Trophoblast cell (in vitro differentiated cells and primary cell): ENCODE measurements at regions not wholly inside any gene's neighbourhood (a gene's known extent, or its start where the extent isn't known, plus 50 kb on each side); places are given as distances from the start of the nearest gene placed in this dataset.

Source experiments
- DNase-seq, 2 donors: peaks; one replicate each; pipeline ENCODE4 v3.0.0-alpha.2; 2016
- H2AFZ ChIP-seq: 2 replicates; pipeline ENCODE4 v1.6.1; 2013; ENCODE audit warnings: low read length, moderate library complexity, mild to moderate bottlenecking; ENCODE audit not compliant: insufficient read depth, poor library complexity
- H2AK5ac ChIP-seq: 2 replicates; pipeline ENCODE4 v1.6.1; 2013; ENCODE audit warnings: mild to moderate bottlenecking, low read length
- H2BK120ac ChIP-seq: 2 replicates; pipeline ENCODE4 v1.6.1; 2013; ENCODE audit warnings: low read length, mild to moderate bottlenecking, moderate library complexity; ENCODE audit not compliant: insufficient read depth, poor library complexity
- H2BK12ac ChIP-seq: 2 replicates; pipeline ENCODE4 v1.6.1; 2013; ENCODE audit warnings: mild to moderate bottlenecking, low read length, moderate library complexity
- H2BK5ac ChIP-seq: 2 replicates; pipeline ENCODE4 v1.6.1; 2013; ENCODE audit warnings: low read length, low read depth, moderate library complexity, mild to moderate bottlenecking; ENCODE audit not compliant: poor library complexity
- H3K14ac ChIP-seq: 2 replicates; pipeline ENCODE4 v1.6.1; 2013; ENCODE audit warnings: mild to moderate bottlenecking, low read length
- H3K18ac ChIP-seq: 2 replicates; pipeline ENCODE4 v1.6.1; 2013; ENCODE audit warnings: mild to moderate bottlenecking, low read length
- H3K23ac ChIP-seq: 2 replicates; pipeline ENCODE4 v1.6.1; 2013; ENCODE audit warnings: low read length
- H3K27ac ChIP-seq: 2 replicates; pipeline ENCODE4 v1.5.1; 2013; ENCODE audit warnings: low read depth, mild to moderate bottlenecking, inconsistent platforms, low read length, moderate library complexity
- H3K27me3 ChIP-seq: 2 replicates; pipeline ENCODE4 v1.6.1; 2013; ENCODE audit warnings: inconsistent platforms, mild to moderate bottlenecking, low read length, moderate library complexity; ENCODE audit not compliant: insufficient read depth
- H3K36me3 ChIP-seq, 2 experiments: 1 replicate in 1 of 2; 2 replicates in 1 of 2; pipeline ENCODE4 v1.6.1; 2013; ENCODE audit warnings: low read length in 2 of 2, mild to moderate bottlenecking in 2 of 2, moderate library complexity in 1 of 2; ENCODE audit not compliant: insufficient read depth in 2 of 2, control insufficient read depth in 1 of 2
- H3K4ac ChIP-seq: 2 replicates; pipeline ENCODE4 v1.6.1; 2013; ENCODE audit warnings: low read depth, mild to moderate bottlenecking, low read length, moderate library complexity
- H3K4me1 ChIP-seq, 2 experiments: 1 replicate in 1 of 2; 2 replicates in 1 of 2; pipeline ENCODE4 v1.6.1; 2013; ENCODE audit warnings: low read length in 2 of 2, mild to moderate bottlenecking in 2 of 2, moderate library complexity in 1 of 2; ENCODE audit not compliant: insufficient read depth in 2 of 2, control insufficient read depth in 1 of 2
- H3K4me2 ChIP-seq: 2 replicates; pipeline ENCODE4 v1.6.1; 2013; ENCODE audit warnings: inconsistent platforms, mild to moderate bottlenecking, low read length, moderate library complexity
- H3K4me3 ChIP-seq: 2 replicates; pipeline ENCODE4 v1.5.1; 2013; ENCODE audit warnings: mild to moderate bottlenecking, low read depth, low read length, inconsistent platforms
- H3K79me1 ChIP-seq: one replicate; pipeline ENCODE4 v1.6.1; 2013; ENCODE audit warnings: low read length
- H3K79me2 ChIP-seq: 2 replicates; pipeline ENCODE4 v1.6.1; 2013; ENCODE audit warnings: low read length, mild to moderate bottlenecking; ENCODE audit not compliant: control insufficient read depth, insufficient read depth, poor library complexity
- H3K9ac ChIP-seq: 2 replicates; pipeline ENCODE4 v1.6.1; 2013; ENCODE audit warnings: mild to moderate bottlenecking, low read length
- H3K9me3 ChIP-seq: 2 replicates; pipeline ENCODE4 v1.6.1; 2013; ENCODE audit warnings: low read depth, mild to moderate bottlenecking, control low read depth, inconsistent platforms, low read length; ENCODE audit not compliant: insufficient read depth
- H4K12ac ChIP-seq: 2 replicates; pipeline ENCODE4 v1.6.1; 2013; ENCODE audit warnings: low read depth, mild to moderate bottlenecking, low read length, moderate library complexity
- H4K8ac ChIP-seq: 2 replicates; pipeline ENCODE4 v1.6.1; 2013; ENCODE audit warnings: low read depth, mild to moderate bottlenecking, low read length, moderate library complexity
- H4K91ac ChIP-seq: one replicate; pipeline ENCODE4 v1.6.1; 2013; ENCODE audit warnings: low read depth, mild to moderate bottlenecking, low read length, moderate library complexity
- WGBS: extraction: QIAGEN DNeasy Blood & Tissue Kit; methylation state at CpG from one replicate; pipeline ENCODE4 v1.1.7; 2013; ENCODE audit warnings: missing lambda C conversion rate; ENCODE audit not compliant: insufficient read length, insufficient coverage; ENCODE audit errors: extremely low coverage; 5-methylcytosine and 5-hydroxymethylcytosine counted together

- Histone ChIP-seq H3K4me3 (no peak overlapping the region), H4K8ac (no peak overlapping the region), H4K91ac (no peak overlapping the region), H3K27ac (no peak overlapping the region), H2AFZ (no peak overlapping the region), H3K18ac (no peak overlapping the region), H3K9ac (no peak overlapping the region), H2BK120ac (no peak overlapping the region), H3K14ac (no peak overlapping the region), H3K23ac (no peak overlapping the region), H3K79me1 (no peaks in the 10 kb centered on the region), H3K4ac (no peak overlapping the region), H3K4me2 (no peak overlapping the region), H2BK12ac (no peak overlapping the region), H3K27me3 (no peaks in the 10 kb centered on the region), H3K4me1 (no peaks in the 10 kb centered on the region), H2BK5ac (no peak overlapping the region), H2AK5ac (no peak overlapping the region), H4K12ac (no peak overlapping the region), H3K79me2 (no peaks in the 10 kb centered on the region), H3K36me3 (no peaks in the 10 kb centered on the region), H3K9me3 (no peaks in the 10 kb centered on the region)
- no CpG with 5 or more reads among the region's 5 CpGs for WGBS
- no peak for DNase-seq
Measured at GRCh38 chr5:38775218-38775840, 70.5 kb upstream of the OSMR start.

- no peak overlapping the region for H3K4me3 ChIP-seq
- H3K23ac ChIP-seq = no peak overlapping the region
- no peak overlapping the region for H2AFZ ChIP-seq
- no peaks in the 10 kb centered on the region for H3K9me3 ChIP-seq
- no peak overlapping the region for H2AK5ac ChIP-seq
- H3K79me2 ChIP-seq = no peaks in the 10 kb centered on the region
- no peak overlapping the region for H3K4me2 ChIP-seq
- no peak overlapping the region for H4K8ac ChIP-seq
- H3K14ac ChIP-seq = no peak overlapping the region
- no peaks in the 10 kb centered on the region for H3K36me3 ChIP-seq
- no peaks in the 10 kb centered on the region for H3K79me1 ChIP-seq
- no peaks in the 10 kb centered on the region for H3K27me3 ChIP-seq
- no peak overlapping the region for H3K27ac ChIP-seq
- H3K4me1 ChIP-seq = no peaks in the 10 kb centered on the region
- no peak overlapping the region for H4K12ac ChIP-seq
- no peak overlapping the region for H2BK5ac ChIP-seq
- no CpG with 5 or more reads among the region's 6 CpGs for WGBS
- no peak for DNase-seq
- no peak overlapping the region for H3K4ac ChIP-seq
- no peak overlapping the region for H2BK120ac ChIP-seq
- H3K18ac ChIP-seq = no peak overlapping the region
- H4K91ac ChIP-seq = no peak overlapping the region
- H2BK12ac ChIP-seq = no peak overlapping the region
- H3K9ac ChIP-seq = no peak overlapping the region
Measured at GRCh38 chr5:38776149-38776896, 69.5 kb upstream of the OSMR start.

GRCh38 chr5:38777111-38777510 is 68.7 kb upstream of the OSMR start:
- no CpG with 5 or more reads among the region's 2 CpGs for WGBS
- no peak overlapping the region for H2BK12ac ChIP-seq
- no peaks in the 10 kb centered on the region for H3K9me3 ChIP-seq
- no peak overlapping the region for H2AK5ac ChIP-seq
- H2BK120ac ChIP-seq = no peak overlapping the region
- no peak overlapping the region for H4K8ac ChIP-seq
- H3K27me3 ChIP-seq = no peaks in the 10 kb centered on the region
- H4K12ac ChIP-seq = no peak overlapping the region
- no peak overlapping the region for H4K91ac ChIP-seq
- no peak overlapping the region for H3K18ac ChIP-seq
- no peak overlapping the region for H3K4me3 ChIP-seq
- no peak overlapping the region for H3K14ac ChIP-seq
- no peak overlapping the region for H2BK5ac ChIP-seq
- no peak for DNase-seq
- H3K27ac ChIP-seq = no peak overlapping the region
- no peaks in the 10 kb centered on the region for H3K4me1 ChIP-seq
- no peak overlapping the region for H2AFZ ChIP-seq
- H3K79me2 ChIP-seq = no peaks in the 10 kb centered on the region
- H3K4me2 ChIP-seq = no peak overlapping the region
- H3K36me3 ChIP-seq = no peaks in the 10 kb centered on the region
- H3K23ac ChIP-seq = no peak overlapping the region
- no peaks in the 10 kb centered on the region for H3K79me1 ChIP-seq
- no peak overlapping the region for H3K4ac ChIP-seq
- H3K9ac ChIP-seq = no peak overlapping the region

GRCh38 chr5:38780316-38780715 is 65.5 kb upstream of the OSMR start:
- Histone ChIP-seq H3K9me3 (no peaks in the 10 kb centered on the region), H4K12ac (no peak overlapping the region), H3K27ac (no peak overlapping the region), H2AK5ac (no peak overlapping the region), H3K4ac (no peak overlapping the region), H3K4me1 (no peaks in the 10 kb centered on the region), H2BK5ac (no peak overlapping the region), H4K8ac (no peak overlapping the region), H3K79me2 (no peaks in the 10 kb centered on the region), H4K91ac (no peak overlapping the region), H3K4me3 (no peak overlapping the region), H3K4me2 (no peak overlapping the region), H2BK120ac (no peak overlapping the region), H3K18ac (no peak overlapping the region), H2AFZ (no peak overlapping the region), H3K14ac (no peak overlapping the region), H3K36me3 (no peaks in the 10 kb centered on the region), H2BK12ac (no peak overlapping the region), H3K27me3 (no peaks in the 10 kb centered on the region), H3K23ac (no peak overlapping the region), H3K79me1 (no peaks in the 10 kb centered on the region), H3K9ac (no peak overlapping the region)
- no peak for DNase-seq
